HEK293 (cell line): ENCODE measurements at regions not wholly inside any gene's neighbourhood (a gene's known extent, or its start where the extent isn't known, plus 50 kb on each side); places are given as distances from the start of the nearest gene placed in this dataset.

Source experiments
- CTCF ChIA-PET: fragments of 350-600 bp; formaldehyde crosslinking; extraction: SDS; loops from one replicate; lab custom pipeline; 2021; ENCODE audit warnings: antibody characterized with exemption; lab: Yijun Ruan, JAX
- POLR2A ChIA-PET: fragments of 300-600 bp; formaldehyde crosslinking; extraction: SDS; loops from one replicate; lab custom pipeline; 2020; ENCODE audit warnings: antibody characterized with exemption, inconsistent platforms; lab: Yijun Ruan, JAX
- H3K27ac ChIP-seq: fragments of 200-500 bp; sonication (Bioruptor generic); 2 replicates; pipeline ENCODE4 v1.5.1; 2014; ENCODE audit warnings: low read depth, low read length, control low read depth, inconsistent platforms; ENCODE audit errors: extremely low read depth
- H3K36me3 ChIP-seq, 2 experiments: fragments of 200-500 bp in 1 of 2; sonication (Bioruptor generic) in 1 of 2; 1 replicate in 1 of 2; 2 replicates in 1 of 2; pipeline ENCODE4 v1.5.1; 2014 to 2017; ENCODE audit warnings: inconsistent platforms in 2 of 2, low read length in 2 of 2; ENCODE audit not compliant: control insufficient read depth in 2 of 2, insufficient read depth in 1 of 2
- H3K4me1 ChIP-seq: fragments of 200-500 bp; sonication (Bioruptor generic); 2 replicates; pipeline ENCODE4 v1.5.1; 2014; ENCODE audit warnings: mild to moderate bottlenecking, low read length, inconsistent platforms; ENCODE audit not compliant: control insufficient read depth, insufficient read depth
- H3K4me3 ChIP-seq: 2 replicates; pipeline ENCODE4 v1.5.1; 2011; ENCODE audit warnings: low read depth, mild to moderate bottlenecking, control low read depth, low read length, moderate library complexity
- H3K9me3 ChIP-seq: fragments of 200-500 bp; sonication (Bioruptor generic); 2 replicates; pipeline ENCODE4 v1.5.1; 2014; ENCODE audit warnings: low read depth, low read length, inconsistent platforms; ENCODE audit not compliant: control insufficient read depth, insufficient read depth
- BCL11A ChIP-seq: fragments of 450-650 bp; formaldehyde crosslinking; IDR thresholded peaks from 2 replicates; pipeline ENCODE4 v1.5.1; 2016; ENCODE audit warnings: low read depth, missing biosample characterization, missing genetic modification characterization
- GLI4 ChIP-seq: fragments of 450-650 bp; formaldehyde crosslinking; IDR thresholded peaks from 2 replicates; pipeline ENCODE4 v1.5.1; 2016; ENCODE audit warnings: missing biosample characterization, missing genetic modification characterization
- MYNN ChIP-seq: fragments of 450-650 bp; formaldehyde crosslinking; IDR thresholded peaks from 2 replicates; pipeline ENCODE4 v1.5.1; 2016; ENCODE audit warnings: missing biosample characterization, missing genetic modification characterization, borderline replicate concordance
- MZF1 ChIP-seq: fragments of 450-650 bp; formaldehyde crosslinking; IDR thresholded peaks from 2 replicates; pipeline ENCODE4 v1.5.1; 2017; ENCODE audit warnings: missing biosample characterization, missing genetic modification characterization, borderline replicate concordance
- PRDM6 ChIP-seq: fragments of 450-650 bp; formaldehyde crosslinking; IDR thresholded peaks from 2 replicates; pipeline ENCODE4 v1.5.1; 2017; ENCODE audit warnings: missing biosample characterization, missing genetic modification characterization
- RBAK ChIP-seq: fragments of 450-650 bp; formaldehyde crosslinking; IDR thresholded peaks from 2 replicates; pipeline ENCODE4 v1.5.1; 2016; ENCODE audit warnings: missing biosample characterization, missing genetic modification characterization
- ZBTB20 ChIP-seq: fragments of 450-650 bp; formaldehyde crosslinking; IDR thresholded peaks from 2 replicates; pipeline ENCODE4 v1.5.1; 2016; ENCODE audit warnings: missing biosample characterization, missing genetic modification characterization
- ZNF133 ChIP-seq: fragments of 450-650 bp; formaldehyde crosslinking; IDR thresholded peaks from 2 replicates; pipeline ENCODE4 v1.5.1; 2016; ENCODE audit warnings: missing biosample characterization, missing genetic modification characterization
- ZNF138 ChIP-seq: fragments of 450-650 bp; formaldehyde crosslinking; IDR thresholded peaks from 2 replicates; pipeline ENCODE4 v1.5.1; 2016; ENCODE audit warnings: missing biosample characterization, missing genetic modification characterization, borderline replicate concordance
- ZNF174 ChIP-seq: fragments of 450-650 bp; formaldehyde crosslinking; IDR thresholded peaks from 2 replicates; pipeline ENCODE4 v1.5.0; 2017; ENCODE audit warnings: missing biosample characterization, mild to moderate bottlenecking, missing genetic modification characterization
- ZNF324 ChIP-seq: fragments of 450-650 bp; formaldehyde crosslinking; IDR thresholded peaks from 2 replicates; pipeline ENCODE4 v1.5.1; 2016; ENCODE audit warnings: missing biosample characterization, missing genetic modification characterization
- ZNF341 ChIP-seq: fragments of 450-650 bp; formaldehyde crosslinking; IDR thresholded peaks from 2 replicates; pipeline ENCODE4; 2016; ENCODE audit warnings: low read depth, missing biosample characterization, missing genetic modification characterization
- ZNF366 ChIP-seq: fragments of 450-650 bp; formaldehyde crosslinking; conservative IDR thresholded peaks from 2 replicates; pipeline ENCODE4 v1.5.1; 2016; ENCODE audit warnings: missing biosample characterization, missing genetic modification characterization
- ZNF37A ChIP-seq: fragments of 450-650 bp; IDR thresholded peaks from 2 replicates; pipeline ENCODE4 v1.5.1; 2018; ENCODE audit warnings: missing biosample characterization, missing genetic modification characterization
- ZNF391 ChIP-seq: fragments of 450-650 bp; formaldehyde crosslinking; IDR thresholded peaks from 2 replicates; pipeline ENCODE4 v1.5.1; 2016; ENCODE audit warnings: low read depth, missing biosample characterization, missing genetic modification characterization, borderline replicate concordance
- ZNF48 ChIP-seq: fragments of 450-650 bp; formaldehyde crosslinking; IDR thresholded peaks from 2 replicates; pipeline ENCODE4 v1.5.1; 2016; ENCODE audit warnings: missing biosample characterization, missing genetic modification characterization
- ZNF501 ChIP-seq: fragments of 450-650 bp; formaldehyde crosslinking; IDR thresholded peaks from 2 replicates; pipeline ENCODE4 v1.5.1; 2016; ENCODE audit warnings: missing biosample characterization, missing genetic modification characterization
- ZNF510 ChIP-seq: fragments of 450-650 bp; formaldehyde crosslinking; IDR thresholded peaks from 2 replicates; pipeline ENCODE4 v1.5.1; 2018; ENCODE audit warnings: mild to moderate bottlenecking, missing genetic modification characterization, missing biosample characterization; ENCODE audit not compliant: insufficient replicate concordance
- ZNF521 ChIP-seq: fragments of 450-650 bp; formaldehyde crosslinking; IDR thresholded peaks from 2 replicates; pipeline ENCODE4 v1.5.1; 2017; ENCODE audit warnings: missing biosample characterization, mild to moderate bottlenecking, missing genetic modification characterization
- ZNF624 ChIP-seq: fragments of 450-650 bp; formaldehyde crosslinking; IDR thresholded peaks from 2 replicates; pipeline ENCODE4 v1.5.1; 2017; ENCODE audit warnings: missing biosample characterization, missing genetic modification characterization
- ZNF629 ChIP-seq: fragments of 450-650 bp; formaldehyde crosslinking; IDR thresholded peaks from 2 replicates; pipeline ENCODE4 v1.5.1; 2017; ENCODE audit warnings: missing biosample characterization, missing genetic modification characterization
- ZNF654 ChIP-seq: fragments of 450-650 bp; formaldehyde crosslinking; IDR thresholded peaks from 2 replicates; pipeline ENCODE4 v1.5.1; 2016; ENCODE audit warnings: low read depth, missing biosample characterization, missing genetic modification characterization
- ZSCAN4 ChIP-seq: fragments of 450-650 bp; formaldehyde crosslinking; IDR thresholded peaks from 2 replicates; pipeline ENCODE4 v1.5.1; 2017; ENCODE audit warnings: missing biosample characterization, missing genetic modification characterization

- TF ChIP-seq ZNF324, result no peak
- TF ChIP-seq ZNF629, result no peak
- no peak for TF ChIP-seq ZBTB20 (tag by site-specific recombination)
These were observed 389.2 kb downstream of the CBLN2 start (continued) for GRCh38 chr18:72154926-72155325.

- H3K4me1 ChIP-seq, result no peaks in the 10 kb centered on the region
These were observed 391.2 kb downstream of the CBLN2 start for GRCh38 chr18:72152935-72153334.

DNA sequence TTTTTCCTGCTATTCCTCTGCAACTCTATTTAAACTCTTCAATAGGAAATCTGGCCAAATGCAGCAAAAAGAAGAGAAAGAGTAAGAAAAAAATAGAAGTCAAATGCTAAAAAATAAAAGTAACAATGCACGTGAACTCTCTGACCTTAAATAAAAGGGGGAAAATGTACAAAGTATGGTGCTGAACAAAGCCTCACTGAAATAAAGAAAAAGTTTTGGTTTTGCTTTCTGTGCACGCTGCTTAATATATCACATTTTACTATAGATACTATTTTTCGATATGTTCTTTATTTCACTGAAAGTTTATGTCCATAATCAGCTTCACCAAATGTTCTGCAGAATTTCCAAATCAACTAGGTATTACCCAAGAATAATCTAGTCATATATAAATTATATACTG lies 396.3 kb downstream of the CBLN2 start:
- H3K9me3 ChIP-seq, result no peaks in the 10 kb centered on the region
- no peak overlapping the region for H3K27ac ChIP-seq
- no peaks in the 10 kb centered on the region for H3K4me1 ChIP-seq
- TF ChIP-seq PRDM6 (tag by site-specific recombination), result no peak
- TF ChIP-seq ZNF133 (tag by site-specific recombination), result no peak
- no peak for TF ChIP-seq MZF1 (tag by site-specific recombination)
- TF ChIP-seq ZNF48 (tag by site-specific recombination), result no peak
- no peak for TF ChIP-seq ZNF391 (tag by site-specific recombination)
- ChIA-PET POLR2A (no interaction called here), CTCF (no interaction called here)
- no peaks in the 10 kb centered on the region for H3K36me3 ChIP-seq
- no peak overlapping the region for H3K4me3 ChIP-seq

More at GRCh38 chr18:72152935-72153334, 391.2 kb downstream of the CBLN2 start:
- Histone ChIP-seq H3K9me3 (no peaks in the 10 kb centered on the region), H3K4me3 (no peak overlapping the region), H3K36me3 (no peaks in the 10 kb centered on the region), H3K27ac (no peak overlapping the region)
- ChIA-PET CTCF (no interaction called here), POLR2A (no interaction called here)
- TF ChIP-seq ZNF174 (tag by site-specific recombination), result no peak
- no peak for TF ChIP-seq ZNF510
- no peak for TF ChIP-seq MYNN (tag by site-specific recombination)
- no peak for TF ChIP-seq ZNF501 (tag by site-specific recombination)
- TF ChIP-seq ZNF366 (tag by site-specific recombination), result no peak
- no peak for TF ChIP-seq ZSCAN4
- no peak for TF ChIP-seq ZNF521

DNA sequence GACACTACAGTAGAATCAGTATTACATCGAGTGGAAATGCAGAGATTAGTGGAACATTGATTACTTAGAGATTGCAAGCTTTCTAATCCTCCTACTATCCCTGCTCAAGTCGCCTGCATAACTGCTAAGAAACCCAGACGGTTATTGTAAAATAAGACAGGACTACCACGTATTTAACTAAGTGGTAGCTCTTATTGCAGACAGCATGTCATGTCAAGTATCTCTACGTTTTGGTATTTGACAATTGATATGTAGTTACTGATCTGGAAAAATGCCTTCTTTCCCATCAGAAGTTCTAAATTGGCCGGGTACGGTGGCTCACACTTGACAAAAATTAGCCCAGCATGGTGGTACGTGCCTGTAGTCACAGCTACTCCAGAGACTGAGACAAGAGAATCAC lies 404.1 kb downstream of the CBLN2 start:
- POLR2A ChIA-PET, result no interaction called here
- Histone ChIP-seq H3K36me3 (no peaks in the 10 kb centered on the region), H3K9me3 (no peaks in the 10 kb centered on the region), H3K4me3 (no peak overlapping the region), H3K27ac (no peak overlapping the region), H3K4me1 (no peaks in the 10 kb centered on the region)
- CTCF ChIA-PET, result no interaction called here
- no peak for TF ChIP-seq ZNF654 (tag by site-specific recombination)
- no peak for TF ChIP-seq RBAK (tag by site-specific recombination)
- no peak for TF ChIP-seq ZNF341 (tag by site-specific recombination)
- TF ChIP-seq ZNF138, result no peak
- no peak for TF ChIP-seq BCL11A (tag by site-specific recombination)
- TF ChIP-seq ZNF624 (tag by site-specific recombination), result no peak
- TF ChIP-seq GLI4 (tag by site-specific recombination), result no peak
- no peak for TF ChIP-seq ZNF37A (tag by site-specific recombination)
